ENCODE measurements at regions not wholly inside any gene's neighbourhood (a gene's known extent, or its start where the extent isn't known, plus 50 kb on each side); places are given as distances from the start of the nearest gene placed in this dataset.

GRCh38 chr11:10397226-10397987 is 57.7 kb upstream of the AMPD3 start:
- Histone ChIP-seq H3K27me3 (ENCODE audit: insufficient read depth, low read length) (no peaks in the 10 kb centered on the region), H3K4me3 (ENCODE audit: low read depth, low read length) (no peak overlapping the region), H3K4me1 (ENCODE audit: control insufficient read depth, insufficient read depth, low read length, unreplicated experiment) (peaks cover 25% of the 10 kb centered on the region), H3K79me2 (ENCODE audit: control insufficient read depth, insufficient read depth, low read length, unreplicated experiment) (no peaks in the 10 kb centered on the region), H3K36me3 (ENCODE audit: insufficient read depth, low read length) (no peaks in the 10 kb centered on the region), H3K27ac (ENCODE audit: low read depth, low read length) (no peak overlapping the region), H2AFZ (ENCODE audit: low read length, unreplicated experiment) (no peak overlapping the region)

- Histone ChIP-seq H3K27ac (ENCODE audit: low read depth, low read length) (no peak overlapping the region), H3K36me3 (ENCODE audit: insufficient read depth, low read length) (no peaks in the 10 kb centered on the region), H3K4me1 (ENCODE audit: control insufficient read depth, insufficient read depth, low read length, unreplicated experiment) (peaks cover 25% of the 10 kb centered on the region), H3K79me2 (ENCODE audit: control insufficient read depth, insufficient read depth, low read length, unreplicated experiment) (no peaks in the 10 kb centered on the region), H3K27me3 (ENCODE audit: insufficient read depth, low read length) (no peaks in the 10 kb centered on the region), H2AFZ (ENCODE audit: low read length, unreplicated experiment) (no peak overlapping the region), H3K4me3 (ENCODE audit: low read depth, low read length) (no peak overlapping the region)
Measured at GRCh38 chr11:10398525-10398924, 56.5 kb upstream of the AMPD3 start.

GRCh38 chr11:10400856-10401255 is 54.2 kb upstream of the AMPD3 start:
- Histone ChIP-seq H3K4me3 (ENCODE audit: low read depth, low read length) (no peak overlapping the region), H3K79me2 (ENCODE audit: control insufficient read depth, insufficient read depth, low read length, unreplicated experiment) (no peaks in the 10 kb centered on the region), H3K36me3 (ENCODE audit: insufficient read depth, low read length) (no peaks in the 10 kb centered on the region), H3K27ac (ENCODE audit: low read depth, low read length) (no peak overlapping the region), H3K4me1 (ENCODE audit: control insufficient read depth, insufficient read depth, low read length, unreplicated experiment) (peaks cover 9% of the 10 kb centered on the region), H2AFZ (ENCODE audit: low read length, unreplicated experiment) (no peak overlapping the region), H3K27me3 (ENCODE audit: insufficient read depth, low read length) (no peaks in the 10 kb centered on the region)

GRCh38 chr11:10401256-10401655 is 53.8 kb upstream of the AMPD3 start:
- Histone ChIP-seq H2AFZ (ENCODE audit: low read length, unreplicated experiment) (no peak overlapping the region), H3K27ac (ENCODE audit: low read depth, low read length) (no peak overlapping the region), H3K79me2 (ENCODE audit: control insufficient read depth, insufficient read depth, low read length, unreplicated experiment) (no peaks in the 10 kb centered on the region), H3K4me1 (ENCODE audit: control insufficient read depth, insufficient read depth, low read length, unreplicated experiment) (peaks cover 8% of the 10 kb centered on the region), H3K4me3 (ENCODE audit: low read depth, low read length) (no peak overlapping the region), H3K27me3 (ENCODE audit: insufficient read depth, low read length) (no peaks in the 10 kb centered on the region), H3K36me3 (ENCODE audit: insufficient read depth, low read length) (no peaks in the 10 kb centered on the region)

GRCh38 chr11:10401696-10402392 is 53.2 kb upstream of the AMPD3 start:
- Histone ChIP-seq H3K4me3 (ENCODE audit: low read depth, low read length) (no peak overlapping the region), H3K79me2 (ENCODE audit: control insufficient read depth, insufficient read depth, low read length, unreplicated experiment) (no peaks in the 10 kb centered on the region), H3K36me3 (ENCODE audit: insufficient read depth, low read length) (no peaks in the 10 kb centered on the region), H3K27me3 (ENCODE audit: insufficient read depth, low read length) (no peaks in the 10 kb centered on the region), H2AFZ (ENCODE audit: low read length, unreplicated experiment) (no peak overlapping the region), H3K27ac (ENCODE audit: low read depth, low read length) (no peak overlapping the region), H3K4me1 (ENCODE audit: control insufficient read depth, insufficient read depth, low read length, unreplicated experiment) (peaks cover 13% of the 10 kb centered on the region)

Measured in ACC112 (cell line).